ENCODE measurements at regions not wholly inside any gene's neighbourhood (a gene's known extent, or its start where the extent isn't known, plus 50 kb on each side); places are given as distances from the start of the nearest gene placed in this dataset.

GRCh38 chr4:96776920-96777527 is 937.1 kb downstream of the PDHA2 start:
- no peak for TF ChIP-seq CTCF (IDR thresholded peaks at IDR 0.05; ENCODE audit: insufficient read depth, missing control alignments)
- DNase-seq (ENCODE audit: insufficient read length, low spot score) (no peak), FAIRE-seq (no peak)

- DNase-seq (ENCODE audit: insufficient read length, low spot score) (no peak), FAIRE-seq (no peak)
- no peak for TF ChIP-seq CTCF (IDR thresholded peaks at IDR 0.05; ENCODE audit: insufficient read depth, missing control alignments)
Observed at GRCh38 chr4:96784336-96784735, 944.4 kb downstream of the PDHA2 start.

GRCh38 chr4:96786306-96786705 is 946.4 kb downstream of the PDHA2 start:
- FAIRE-seq (no peak), DNase-seq (ENCODE audit: insufficient read length, low spot score) (no peak)
- TF ChIP-seq CTCF (IDR thresholded peaks at IDR 0.05; ENCODE audit: insufficient read depth, missing control alignments): no peak

- FAIRE-seq (no peak), DNase-seq (ENCODE audit: insufficient read length, low spot score) (no peak)
- TF ChIP-seq CTCF (IDR thresholded peaks at IDR 0.05; ENCODE audit: insufficient read depth, missing control alignments): no peak
Observed at GRCh38 chr4:96787766-96788165, 947.9 kb downstream of the PDHA2 start.

GRCh38 chr4:96809563-96809962 is 969.7 kb downstream of the PDHA2 start:
- FAIRE-seq: no peak
- no peak for DNase-seq (ENCODE audit: insufficient read length, low spot score)
- no peak for TF ChIP-seq CTCF (IDR thresholded peaks at IDR 0.05; ENCODE audit: insufficient read depth, missing control alignments)

GRCh38 chr4:96827086-96827485 is 987.2 kb downstream of the PDHA2 start:
- FAIRE-seq (no peak), DNase-seq (ENCODE audit: insufficient read length, low spot score) (no peak)
- TF ChIP-seq CTCF (IDR thresholded peaks at IDR 0.05; ENCODE audit: insufficient read depth, missing control alignments): no peak

- no peak for TF ChIP-seq CTCF (IDR thresholded peaks at IDR 0.05; ENCODE audit: insufficient read depth, missing control alignments)
- FAIRE-seq (no peak), DNase-seq (ENCODE audit: insufficient read length, low spot score) (no peak)
Observed at GRCh38 chr4:96833831-96834230, 993.9 kb downstream of the PDHA2 start.
